Coronary artery (tissue), 2 donors: ENCODE measurements at regions not wholly inside any gene's neighbourhood (a gene's known extent, or its start where the extent isn't known, plus 50 kb on each side); places are given as distances from the start of the nearest gene placed in this dataset.

Experiments
- DNase-seq: peaks from one replicate; pipeline ENCODE4 v3.0.0-alpha.2; 2017; ENCODE audit warnings: low spot score
- H3K27ac ChIP-seq, 2 donors: fragments of 200-600 bp; sonication (generic); one replicate each; pipeline ENCODE4 v1.5.1; 2016 to 2019
- H3K4me3 ChIP-seq: fragments of 200-600 bp; sonication (generic); 2 replicates; pipeline ENCODE4 v1.5.1; 2016; ENCODE audit warnings: mild to moderate bottlenecking, moderate library complexity
- CTCF ChIP-seq: fragments of 200-600 bp; sonication (generic); IDR thresholded peaks from one replicate; pipeline ENCODE4 v1.5.1; 2019; ENCODE audit warnings: antibody characterized with exemption

GRCh38 chr13:66219506-66219905 is 1010.6 kb downstream of the PCDH9 start:
- no peak for TF ChIP-seq CTCF
- H3K4me3 ChIP-seq, result no peak overlapping the region
- no peak overlapping the region for H3K27ac ChIP-seq
- no peak for DNase-seq

- Histone ChIP-seq H3K27ac (no peak overlapping the region), H3K4me3 (no peak overlapping the region)
- DNase-seq, result no peak
- TF ChIP-seq CTCF, result no peak
Measured at GRCh38 chr13:66218583-66218982, 1011.6 kb downstream of the PCDH9 start.

- Histone ChIP-seq H3K27ac (no peak overlapping the region), H3K4me3 (no peak overlapping the region)
- TF ChIP-seq CTCF, result no peak
- no peak for DNase-seq
Measured at GRCh38 chr13:66216728-66217127, 1013.4 kb downstream of the PCDH9 start.

- Histone ChIP-seq H3K4me3 (no peak overlapping the region), H3K27ac (no peak overlapping the region)
- no peak for TF ChIP-seq CTCF
- DNase-seq, result no peak
Measured at GRCh38 chr13:66214467-66214866, 1015.7 kb downstream of the PCDH9 start.

- no peak overlapping the region for H3K4me3 ChIP-seq
- no peak for TF ChIP-seq CTCF
- DNase-seq, result no peak
- no peak overlapping the region for H3K27ac ChIP-seq
Measured at GRCh38 chr13:66212511-66212910, 1017.6 kb downstream of the PCDH9 start.

- TF ChIP-seq CTCF, result no peak
- H3K4me3 ChIP-seq, result no peak overlapping the region
- H3K27ac ChIP-seq, result no peak overlapping the region
Measured at GRCh38 chr13:66210677-66211076, 1019.5 kb downstream of the PCDH9 start.

GRCh38 chr13:66208589-66208988 is 1021.5 kb downstream of the PCDH9 start:
- Histone ChIP-seq H3K4me3 (no peak overlapping the region), H3K27ac (no peak overlapping the region)
- DNase-seq, result no peak
- TF ChIP-seq CTCF, result no peak

More at GRCh38 chr13:66210677-66211076, 1019.5 kb downstream of the PCDH9 start:
- no peak for DNase-seq
